Stimulated activated CD4-positive, alpha-beta T cell treated with anti-CD3 and anti-CD28 coated beads, Interleukin-1b, Interleukin-23, amount 100 ng/mL, for 4 hours (primary cell): ENCODE measurements at regions not wholly inside any gene's neighbourhood (a gene's known extent, or its start where the extent isn't known, plus 50 kb on each side); places are given as distances from the start of the nearest gene placed in this dataset.

Experiments
- DNase-seq, 2 donors: peaks; one replicate each; pipeline ENCODE4 v3.0.0-alpha.2; 2020; ENCODE audit warnings: low read depth in 2 of 2

- DNase-seq = no peak
Observed at GRCh38 chr6:6704103-6705060, 115.9 kb downstream of the LY86 start.

GRCh38 chr6:6705061-6705425, 116.5 kb downstream of the LY86 start:
- no peak for DNase-seq

- no peak for DNase-seq
Observed at GRCh38 chr6:6705915-6706675, 117.6 kb downstream of the LY86 start.

GRCh38 chr6:6707143-6707542, 118.6 kb downstream of the LY86 start:
- no peak for DNase-seq

- DNase-seq = no peak
Observed at GRCh38 chr6:6709106-6709505, 120.6 kb downstream of the LY86 start.

- DNase-seq = no peak
Observed at GRCh38 chr6:6711031-6711785, 122.7 kb downstream of the LY86 start.

- no peak for DNase-seq
Observed at GRCh38 chr6:6711832-6712448, 123.4 kb downstream of the LY86 start.

- no peak for DNase-seq
Observed at GRCh38 chr6:6712449-6713403, 124.2 kb downstream of the LY86 start.

- no peak for DNase-seq
Observed at GRCh38 chr6:6713657-6714056, 125.1 kb downstream of the LY86 start.

GRCh38 chr6:6714118-6714897, 125.8 kb downstream of the LY86 start:
- DNase-seq = no peak

GRCh38 chr6:6714953-6715352, 126.4 kb downstream of the LY86 start:
- no peak for DNase-seq

- DNase-seq = no peak
Observed at GRCh38 chr6:6715465-6715864, 126.9 kb downstream of the LY86 start.

- DNase-seq = no peak
Observed at GRCh38 chr6:6716998-6717763, 128.7 kb downstream of the LY86 start.

GRCh38 chr6:6717953-6718352, 129.4 kb downstream of the LY86 start:
- no peak for DNase-seq

GRCh38 chr6:6721606-6722005, 133.1 kb downstream of the LY86 start:
- DNase-seq = no peak

- DNase-seq = no peak
Observed at GRCh38 chr6:6722195-6722594, 133.7 kb downstream of the LY86 start.

GRCh38 chr6:6723361-6723760, 134.8 kb downstream of the LY86 start:
- no peak for DNase-seq

- no peak for DNase-seq
Observed at GRCh38 chr6:6723921-6724538, 135.5 kb downstream of the LY86 start.
